NB4 (cell line): ENCODE measurements at regions not wholly inside any gene's neighbourhood (a gene's known extent, or its start where the extent isn't known, plus 50 kb on each side); places are given as distances from the start of the nearest gene placed in this dataset.
"Not testable (repeated sequence)": the region's sequence is repeated elsewhere in the genome, so short reads cannot be mapped to it uniquely, and the experiment has no call there.

ENCODE experiments used
- DNase-seq: peaks from one replicate; pipeline ENCODE4 v3.0.0; 2010; ENCODE audit warnings: low read depth
- H3K4me3 ChIP-seq: one replicate; pipeline ENCODE4 v1.5.1; 2011; ENCODE audit warnings: mild to moderate bottlenecking, low read depth, low read length, moderate library complexity
- MYC ChIP-seq: IDR thresholded peaks from 2 replicates; pipeline ENCODE4 v1.6.1; 2011; ENCODE audit warnings: low read depth, low read length
- POLR2A ChIP-seq: IDR thresholded peaks from 2 replicates; pipeline ENCODE4 v1.6.1; 2011; ENCODE audit warnings: mild to moderate bottlenecking; ENCODE audit not compliant: insufficient read length; ENCODE audit errors: extremely low read depth
- TF ChIP-seq, protein P1 (sequence below): IDR thresholded peaks from one replicate; pipeline ENCODE4 v1.5.1; 2012; ENCODE audit warnings: low read depth, low read length
- TF ChIP-seq, protein P2 (sequence below): IDR thresholded peaks from 2 replicates; pipeline ENCODE4 v1.6.1; 2011; ENCODE audit warnings: low read depth, low read length

DNA sequence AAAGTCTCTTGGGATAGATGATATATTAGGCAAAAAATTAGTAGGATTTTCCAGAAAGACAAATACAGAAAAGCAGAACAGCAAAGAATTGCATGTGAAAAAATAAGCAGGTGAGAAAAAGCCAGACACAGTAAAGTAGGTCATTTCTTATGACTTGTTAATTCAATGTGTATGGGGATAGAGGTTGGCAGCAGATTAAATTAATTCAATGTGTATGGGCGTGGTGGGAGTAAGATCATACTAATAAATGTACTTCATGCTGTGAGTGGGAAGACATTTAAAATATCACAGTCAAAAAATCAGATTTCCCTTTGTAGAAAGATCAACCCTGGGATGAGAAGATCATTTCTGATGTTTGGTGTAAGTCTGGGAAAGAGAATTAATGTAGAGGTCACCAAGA lies 1146.4 kb upstream of the INTU start:
- no peak for DNase-seq
- TF ChIP-seq POLR2A (no peak), MYC (no peak)
- TF ChIP-seq, protein P1, sequence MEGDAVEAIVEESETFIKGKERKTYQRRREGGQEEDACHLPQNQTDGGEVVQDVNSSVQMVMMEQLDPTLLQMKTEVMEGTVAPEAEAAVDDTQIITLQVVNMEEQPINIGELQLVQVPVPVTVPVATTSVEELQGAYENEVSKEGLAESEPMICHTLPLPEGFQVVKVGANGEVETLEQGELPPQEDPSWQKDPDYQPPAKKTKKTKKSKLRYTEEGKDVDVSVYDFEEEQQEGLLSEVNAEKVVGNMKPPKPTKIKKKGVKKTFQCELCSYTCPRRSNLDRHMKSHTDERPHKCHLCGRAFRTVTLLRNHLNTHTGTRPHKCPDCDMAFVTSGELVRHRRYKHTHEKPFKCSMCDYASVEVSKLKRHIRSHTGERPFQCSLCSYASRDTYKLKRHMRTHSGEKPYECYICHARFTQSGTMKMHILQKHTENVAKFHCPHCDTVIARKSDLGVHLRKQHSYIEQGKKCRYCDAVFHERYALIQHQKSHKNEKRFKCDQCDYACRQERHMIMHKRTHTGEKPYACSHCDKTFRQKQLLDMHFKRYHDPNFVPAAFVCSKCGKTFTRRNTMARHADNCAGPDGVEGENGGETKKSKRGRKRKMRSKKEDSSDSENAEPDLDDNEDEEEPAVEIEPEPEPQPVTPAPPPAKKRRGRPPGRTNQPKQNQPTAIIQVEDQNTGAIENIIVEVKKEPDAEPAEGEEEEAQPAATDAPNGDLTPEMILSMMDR: no peak
- TF ChIP-seq, protein P2, sequence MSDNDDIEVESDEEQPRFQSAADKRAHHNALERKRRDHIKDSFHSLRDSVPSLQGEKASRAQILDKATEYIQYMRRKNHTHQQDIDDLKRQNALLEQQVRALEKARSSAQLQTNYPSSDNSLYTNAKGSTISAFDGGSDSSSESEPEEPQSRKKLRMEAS: no peak
- H3K4me3 ChIP-seq: no peak overlapping the region

DNA sequence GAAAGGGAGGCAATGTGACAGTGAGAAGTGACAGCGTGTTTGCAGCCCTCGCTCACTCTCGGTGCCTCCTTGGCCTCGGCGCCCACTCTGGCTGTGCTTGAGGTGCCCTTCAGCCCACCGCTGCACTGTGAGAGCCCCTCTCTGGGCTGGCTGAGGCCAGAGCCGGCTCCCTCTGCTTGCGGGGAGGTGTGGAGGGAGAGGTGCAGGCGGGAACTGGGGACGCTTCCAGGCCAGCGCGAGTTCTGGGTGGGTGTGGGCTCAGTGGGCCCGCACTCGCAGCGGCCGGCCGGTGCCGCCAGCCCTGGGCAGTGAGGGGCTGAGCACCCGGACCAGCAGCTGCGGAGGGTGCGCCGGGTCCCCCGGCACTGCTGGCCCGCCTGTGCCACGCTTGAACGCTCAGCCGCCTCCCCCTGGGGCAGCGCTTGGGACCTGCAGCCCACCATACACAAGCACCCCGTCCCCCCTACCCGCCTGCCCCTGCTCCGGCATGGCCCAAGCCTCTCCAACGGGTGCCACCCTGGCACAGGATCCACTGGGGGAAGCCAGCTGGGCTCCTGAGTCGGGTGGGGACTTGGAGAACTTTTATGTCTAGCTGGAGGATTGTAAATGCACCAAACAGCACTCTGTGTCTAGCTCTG lies 1142.8 kb upstream of the INTU start:
- DNase-seq: no peak
- TF ChIP-seq, protein P2: no peak
- TF ChIP-seq POLR2A (no peak), MYC (no peak)
- TF ChIP-seq, protein P1: no peak
- H3K4me3 ChIP-seq: no peak overlapping the region

DNA sequence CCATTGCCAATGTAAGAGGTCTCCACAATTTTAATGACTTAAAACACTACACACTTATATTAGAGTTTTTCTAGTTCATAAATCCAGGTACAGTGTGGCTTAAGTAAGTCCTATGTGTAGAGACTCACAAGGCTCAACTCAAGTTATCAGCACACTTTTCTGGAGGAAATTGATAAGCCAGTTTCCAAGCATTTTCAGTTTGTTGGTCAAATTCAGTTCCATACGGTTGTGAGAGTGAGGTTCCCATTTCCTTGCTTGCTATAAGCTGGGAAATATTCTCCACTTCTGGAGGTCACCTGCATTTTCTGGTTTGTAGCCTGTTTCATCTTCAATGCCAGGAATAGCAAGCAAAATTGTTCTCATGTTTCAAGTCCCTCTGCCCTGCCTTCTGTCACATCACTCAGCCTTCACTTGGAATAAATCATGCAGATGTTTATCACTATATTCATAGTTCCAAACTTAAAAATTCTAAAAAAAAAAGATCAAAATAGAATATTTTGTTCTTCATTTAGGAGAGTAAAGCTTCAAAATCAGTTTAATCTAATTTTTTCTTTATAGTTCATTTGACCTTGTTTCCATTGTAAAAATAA lies 1137.5 kb upstream of the INTU start:
- TF ChIP-seq, protein P2: no peak
- no peak for TF ChIP-seq POLR2A
- no peak for TF ChIP-seq MYC
- TF ChIP-seq, protein P1: no peak
- no peak for DNase-seq
- no peak overlapping the region for H3K4me3 ChIP-seq

DNA sequence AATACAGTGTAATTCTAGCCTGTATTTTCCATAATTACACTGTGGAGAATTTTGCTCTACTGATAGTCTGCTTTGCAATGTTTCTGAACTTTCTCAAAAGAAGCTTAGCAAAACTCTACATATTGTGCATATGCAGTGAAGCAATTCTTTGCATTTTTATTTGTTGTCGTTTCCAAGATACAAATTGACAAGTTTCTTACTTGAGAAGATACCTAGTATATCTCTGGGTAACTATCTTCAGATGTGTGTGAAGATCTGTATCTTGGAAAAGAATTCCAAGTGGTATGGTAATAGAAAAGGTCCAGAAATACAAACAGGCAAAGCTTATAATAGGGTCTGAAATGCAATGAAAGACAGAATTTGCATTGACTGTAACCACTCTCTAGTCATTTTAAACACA lies 1119.8 kb upstream of the INTU start:
- no peak overlapping the region for H3K4me3 ChIP-seq
- DNase-seq: no peak
- TF ChIP-seq, protein P1: no peak

DNA sequence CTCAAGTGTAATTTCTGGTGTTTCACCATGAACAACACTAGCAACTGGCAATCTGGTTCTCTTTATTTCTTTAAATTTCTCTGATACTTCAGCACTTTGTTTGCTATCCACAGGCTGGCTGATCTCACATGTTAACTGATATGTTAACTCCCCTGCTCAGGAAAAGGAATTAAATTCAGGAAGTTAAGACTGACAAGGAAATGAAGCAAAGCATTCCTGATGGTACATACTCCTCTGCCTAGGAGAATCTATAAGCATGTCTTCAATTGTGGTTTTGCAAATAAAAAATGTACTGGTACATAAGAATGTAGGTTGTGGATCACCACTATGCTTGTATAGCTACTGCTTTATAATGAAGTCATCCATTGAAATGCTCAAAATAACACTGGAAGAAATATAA lies 1119.2 kb upstream of the INTU start:
- TF ChIP-seq, protein P1: no peak
- TF ChIP-seq, protein P2: no peak
- TF ChIP-seq MYC: no peak
- TF ChIP-seq POLR2A: no peak
- DNase-seq: no peak
- no peak overlapping the region for H3K4me3 ChIP-seq

DNA sequence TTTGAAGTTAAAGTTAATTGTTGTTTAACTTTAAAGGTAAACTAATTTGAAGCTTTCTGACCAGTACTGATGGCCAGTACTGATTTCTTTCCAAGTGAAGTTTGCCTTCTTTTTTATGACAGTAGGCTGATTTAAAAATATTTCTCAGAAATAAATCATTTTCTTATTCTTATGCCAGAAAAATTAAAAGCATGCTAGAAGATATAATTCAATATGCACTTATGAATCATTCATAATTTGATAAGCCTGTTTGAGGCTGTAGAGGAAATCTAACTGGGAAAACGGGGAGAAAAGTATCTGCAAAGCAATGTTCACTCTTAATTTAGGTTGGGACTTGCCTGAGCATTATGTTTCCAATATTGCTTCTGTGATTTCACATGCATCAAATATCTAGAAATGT lies 1112.0 kb upstream of the INTU start:
- DNase-seq: no peak
- TF ChIP-seq MYC: no peak
- TF ChIP-seq, protein P1: no peak
- no peak for TF ChIP-seq POLR2A
- TF ChIP-seq, protein P2: no peak
- H3K4me3 ChIP-seq: no peak overlapping the region

DNA sequence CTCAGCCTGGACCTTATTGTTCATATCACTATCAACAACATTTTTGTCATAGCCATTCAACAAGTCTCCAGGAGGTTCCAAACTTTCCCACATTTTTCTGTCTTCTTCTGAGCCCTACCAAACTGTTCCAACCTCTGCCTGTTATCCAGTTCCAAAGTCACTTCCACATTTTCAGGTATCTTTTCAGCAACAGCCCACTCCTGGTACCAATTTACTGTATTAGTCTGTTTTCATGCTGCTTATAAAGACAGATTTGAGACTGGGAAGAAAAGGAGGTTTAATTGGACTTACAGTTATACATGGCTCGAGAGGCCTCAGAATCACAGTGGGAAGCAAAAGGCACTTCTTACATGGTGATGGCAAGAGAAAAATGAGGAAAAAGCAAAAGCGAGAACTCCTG lies 1107.4 kb upstream of the INTU start:
- not testable (repeated sequence) for H3K4me3 ChIP-seq, DNase-seq
